ENCODE measurements at regions not wholly inside any gene's neighbourhood (a gene's known extent, or its start where the extent isn't known, plus 50 kb on each side); places are given as distances from the start of the nearest gene placed in this dataset.

- Mint-ChIP-seq H3K36me3 (ENCODE audit: low read depth, unreplicated experiment) (no peaks in the 10 kb centered on the region), H3K27me3 (ENCODE audit: unreplicated experiment) (no peaks in the 10 kb centered on the region), H3K4me3 (ENCODE audit: unreplicated experiment) (no peak overlapping the region), H3K9me3 (ENCODE audit: unreplicated experiment) (no peaks in the 10 kb centered on the region), H3K4me1 (ENCODE audit: unreplicated experiment) (no peaks in the 10 kb centered on the region), H3K27ac (ENCODE audit: unreplicated experiment) (no peak overlapping the region)
- no peak for TF ChIP-seq CTCF (IDR thresholded peaks at IDR 0.05; ENCODE audit: unreplicated experiment)
- no peak for DNase-seq (ENCODE audit: low spot score)
Measured at GRCh38 chr14:98665007-98665406, 607.0 kb downstream of the BCL11B start.

GRCh38 chr14:98666545-98666944 lies 605.5 kb downstream of the BCL11B start:
- no peaks in the 10 kb centered on the region for H3K36me3 Mint-ChIP-seq (ENCODE audit: low read depth, unreplicated experiment)
- DNase-seq (ENCODE audit: low spot score): no peak
- no peaks in the 10 kb centered on the region for H3K9me3 Mint-ChIP-seq (ENCODE audit: unreplicated experiment)
- no peaks in the 10 kb centered on the region for H3K4me1 Mint-ChIP-seq (ENCODE audit: unreplicated experiment)
- TF ChIP-seq CTCF (IDR thresholded peaks at IDR 0.05; ENCODE audit: unreplicated experiment): no peak
- no peaks in the 10 kb centered on the region for H3K27me3 Mint-ChIP-seq (ENCODE audit: unreplicated experiment)
- H3K27ac Mint-ChIP-seq (ENCODE audit: unreplicated experiment): no peak overlapping the region
- no peak overlapping the region for H3K4me3 Mint-ChIP-seq (ENCODE audit: unreplicated experiment)

GRCh38 chr14:98682033-98682432 lies 590.0 kb downstream of the BCL11B start:
- TF ChIP-seq CTCF (IDR thresholded peaks at IDR 0.05; ENCODE audit: unreplicated experiment): no peak
- H3K27ac Mint-ChIP-seq (ENCODE audit: unreplicated experiment): no peak overlapping the region
- H3K4me3 Mint-ChIP-seq (ENCODE audit: unreplicated experiment): no peak overlapping the region
- no peaks in the 10 kb centered on the region for H3K9me3 Mint-ChIP-seq (ENCODE audit: unreplicated experiment)
- H3K4me1 Mint-ChIP-seq (ENCODE audit: unreplicated experiment): no peaks in the 10 kb centered on the region
- DNase-seq (ENCODE audit: low spot score): no peak
- H3K27me3 Mint-ChIP-seq (ENCODE audit: unreplicated experiment): no peaks in the 10 kb centered on the region
- no peaks in the 10 kb centered on the region for H3K36me3 Mint-ChIP-seq (ENCODE audit: low read depth, unreplicated experiment)

GRCh38 chr14:98682726-98683125 lies 589.3 kb downstream of the BCL11B start:
- Mint-ChIP-seq H3K27me3 (ENCODE audit: unreplicated experiment) (no peaks in the 10 kb centered on the region), H3K4me3 (ENCODE audit: unreplicated experiment) (no peak overlapping the region), H3K4me1 (ENCODE audit: unreplicated experiment) (no peaks in the 10 kb centered on the region), H3K9me3 (ENCODE audit: unreplicated experiment) (no peaks in the 10 kb centered on the region), H3K36me3 (ENCODE audit: low read depth, unreplicated experiment) (no peaks in the 10 kb centered on the region), H3K27ac (ENCODE audit: unreplicated experiment) (no peak overlapping the region)
- DNase-seq (ENCODE audit: low spot score): no peak
- no peak for TF ChIP-seq CTCF (IDR thresholded peaks at IDR 0.05; ENCODE audit: unreplicated experiment)

- Mint-ChIP-seq H3K27me3 (ENCODE audit: unreplicated experiment) (no peaks in the 10 kb centered on the region), H3K4me3 (ENCODE audit: unreplicated experiment) (no peak overlapping the region)
Measured at GRCh38 chr14:98684468-98684867, 587.5 kb downstream of the BCL11B start.

More at GRCh38 chr14:98684468-98684867, 587.5 kb downstream of the BCL11B start:
- H3K9me3 Mint-ChIP-seq (ENCODE audit: unreplicated experiment): no peaks in the 10 kb centered on the region
- no peak for TF ChIP-seq CTCF (IDR thresholded peaks at IDR 0.05; ENCODE audit: unreplicated experiment)
- H3K4me1 Mint-ChIP-seq (ENCODE audit: unreplicated experiment): no peaks in the 10 kb centered on the region
- DNase-seq (ENCODE audit: low spot score): no peak
- H3K27ac Mint-ChIP-seq (ENCODE audit: unreplicated experiment): no peak overlapping the region
- no peaks in the 10 kb centered on the region for H3K36me3 Mint-ChIP-seq (ENCODE audit: low read depth, unreplicated experiment)
